H9 (cell line): ENCODE measurements at regions not wholly inside any gene's neighbourhood (a gene's known extent, or its start where the extent isn't known, plus 50 kb on each side); places are given as distances from the start of the nearest gene placed in this dataset.

Source experiments
- DNase-seq: peaks from one replicate; pipeline ENCODE4 v3.0.0-alpha.2; 2017
- H2AFZ ChIP-seq: one replicate; pipeline ENCODE4 v1.6.1; 2013; ENCODE audit warnings: mild to moderate bottlenecking, low read length, control low read depth, moderate library complexity
- H2AK5ac ChIP-seq: 2 replicates; pipeline ENCODE4 v1.6.1; 2013; ENCODE audit warnings: low read length, control low read depth, mixed read lengths; ENCODE audit not compliant: insufficient read length
- H2BK120ac ChIP-seq: one replicate; pipeline ENCODE4 v1.6.1; 2013; ENCODE audit warnings: low read depth, mild to moderate bottlenecking, low read length, control low read depth, inconsistent platforms; ENCODE audit not compliant: poor library complexity, severe bottlenecking
- H2BK12ac ChIP-seq: 2 replicates; pipeline ENCODE4 v1.6.1; 2013; ENCODE audit warnings: low read length, control low read depth, mixed read lengths, low read depth; ENCODE audit not compliant: insufficient read length
- H2BK15ac ChIP-seq: 2 replicates; pipeline ENCODE4 v1.6.1; 2013; ENCODE audit warnings: low read depth, low read length, control low read depth
- H2BK20ac ChIP-seq: one replicate; pipeline ENCODE4 v1.6.1; 2013; ENCODE audit warnings: low read depth, mild to moderate bottlenecking, low read length, control low read depth, inconsistent platforms; ENCODE audit not compliant: poor library complexity, severe bottlenecking
- H2BK5ac ChIP-seq: 2 replicates; pipeline ENCODE4 v1.6.1; 2013; ENCODE audit warnings: low read length, control low read depth, mixed read lengths; ENCODE audit not compliant: insufficient read length
- H3K14ac ChIP-seq: 2 replicates; pipeline ENCODE4 v1.6.1; 2013; ENCODE audit warnings: low read length, control low read depth; ENCODE audit not compliant: insufficient read depth
- H3K18ac ChIP-seq: 2 replicates; pipeline ENCODE4 v1.6.1; 2013; ENCODE audit warnings: low read depth, mild to moderate bottlenecking, mixed read lengths, low read length, control low read depth; ENCODE audit not compliant: insufficient read length
- H3K23ac ChIP-seq: 2 replicates; pipeline ENCODE4 v1.6.1; 2013; ENCODE audit warnings: low read length, control low read depth, mixed read lengths, low read depth; ENCODE audit not compliant: insufficient read length
- H3K23me2 ChIP-seq: 2 replicates; pipeline ENCODE4 v1.6.1; 2013; ENCODE audit warnings: low read depth, mild to moderate bottlenecking, mixed read lengths, low read length, control low read depth; ENCODE audit not compliant: insufficient read length, poor library complexity, severe bottlenecking
- H3K27ac ChIP-seq: 2 replicates; pipeline ENCODE4 v1.5.1; 2013; ENCODE audit warnings: low read length, control low read depth, mixed read lengths, low read depth; ENCODE audit not compliant: insufficient read length
- H3K27me3 ChIP-seq: 2 replicates; pipeline ENCODE4 v1.6.1; 2013; ENCODE audit warnings: low read length, control low read depth, inconsistent platforms; ENCODE audit not compliant: insufficient read depth
- H3K4ac ChIP-seq: 2 replicates; pipeline ENCODE4 v1.6.1; 2013; ENCODE audit warnings: low read depth, mild to moderate bottlenecking, control low read depth, inconsistent platforms, low read length, moderate library complexity
- H3K4me1 ChIP-seq: 2 replicates; pipeline ENCODE4 v1.6.1; 2013; ENCODE audit warnings: low read length, control low read depth, inconsistent platforms; ENCODE audit not compliant: insufficient read depth
- H3K4me2 ChIP-seq: 2 replicates; pipeline ENCODE4 v1.6.1; 2013; ENCODE audit warnings: low read length, control low read depth, mixed read lengths; ENCODE audit not compliant: insufficient read length, insufficient read depth
- H3K56ac ChIP-seq: 2 replicates; pipeline ENCODE4 v1.6.1; 2013; ENCODE audit warnings: low read depth, mild to moderate bottlenecking, mixed read lengths, low read length, control low read depth; ENCODE audit not compliant: insufficient read length
- H3K79me1 ChIP-seq: 2 replicates; pipeline ENCODE4 v1.6.1; 2013; ENCODE audit warnings: low read depth, mild to moderate bottlenecking, moderate library complexity, low read length, control low read depth, inconsistent platforms; ENCODE audit not compliant: insufficient read depth, poor library complexity, severe bottlenecking
- H3K79me2 ChIP-seq: 2 replicates; pipeline ENCODE4 v1.6.1; 2013; ENCODE audit warnings: low read length, control low read depth, inconsistent platforms; ENCODE audit not compliant: insufficient read depth
- H3K9ac ChIP-seq: 2 replicates; pipeline ENCODE4 v1.6.1; 2013; ENCODE audit warnings: low read length, control low read depth, mixed read lengths; ENCODE audit not compliant: insufficient read length; ENCODE audit errors: extremely low read depth
- H3K9me3 ChIP-seq: one replicate; pipeline ENCODE4 v1.6.1; 2013; ENCODE audit warnings: low read depth, low read length, inconsistent platforms; ENCODE audit not compliant: control insufficient read depth
- H3T11ph ChIP-seq: one replicate; pipeline ENCODE4 v1.6.1; 2013; ENCODE audit warnings: mild to moderate bottlenecking, low read length, control low read depth, inconsistent platforms
- H4K20me1 ChIP-seq: one replicate; pipeline ENCODE4 v1.6.1; 2013; ENCODE audit not compliant: control insufficient read depth, insufficient read length, insufficient read depth
- H4K5ac ChIP-seq: 2 replicates; pipeline ENCODE4 v1.6.1; 2013; ENCODE audit warnings: low read depth, mild to moderate bottlenecking, mixed read lengths, low read length, control low read depth; ENCODE audit not compliant: insufficient read length
- H4K8ac ChIP-seq: replicated peaks from 2 replicates; pipeline ENCODE4 v1.6.1; 2013; ENCODE audit warnings: low read length, control low read depth, mixed read lengths, low read depth; ENCODE audit not compliant: insufficient read length
- H4K91ac ChIP-seq: 2 replicates; pipeline ENCODE4 v1.6.1; 2013; ENCODE audit warnings: low read depth, mild to moderate bottlenecking, moderate library complexity, mixed read lengths, low read length, control low read depth; ENCODE audit not compliant: insufficient read length
- H3K27ac Mint-ChIP-seq, 3 experiments: 2 replicates in 2 of 3; 3 replicates in 1 of 3; pipeline ENCODE4 v1.8.0; 2020 to 2021; ENCODE audit warnings: mixed read lengths in 3 of 3, mild to moderate bottlenecking in 1 of 3, moderate library complexity in 1 of 3
- H3K27me3 Mint-ChIP-seq: 2 replicates; pipeline ENCODE4 v1.8.0; 2021; ENCODE audit warnings: low read depth, mild to moderate bottlenecking, moderate library complexity, mixed read lengths
- H3K36me3 Mint-ChIP-seq, 3 experiments: 2 replicates in 2 of 3; 3 replicates in 1 of 3; pipeline ENCODE4 v1.8.0; 2020 to 2021; ENCODE audit warnings: low read depth in 3 of 3, mixed read lengths in 3 of 3; ENCODE audit not compliant: insufficient read depth in 1 of 3
- H3K4me1 Mint-ChIP-seq, 2 experiments: 2 replicates each; pipeline ENCODE4 v1.8.0; 2020; ENCODE audit warnings: mixed read lengths in 2 of 2
- H3K4me3 Mint-ChIP-seq, 2 experiments: 2 replicates in 1 of 2; 3 replicates in 1 of 2; pipeline ENCODE4 v1.8.0; 2020 to 2021; ENCODE audit warnings: mild to moderate bottlenecking in 2 of 2, mixed read lengths in 2 of 2, moderate library complexity in 1 of 2
- H3K9me3 Mint-ChIP-seq, 2 experiments: 2 replicates in 1 of 2; 3 replicates in 1 of 2; pipeline ENCODE4 v1.8.0; 2020; ENCODE audit warnings: mild to moderate bottlenecking in 2 of 2, mixed read lengths in 2 of 2, moderate library complexity in 1 of 2
- TF ChIP-seq, protein P1 (sequence below): fragments of 200-600 bp; sonication (generic); conservative IDR thresholded peaks from 3 replicates; pipeline ENCODE4 v1.8.0; 2021; ENCODE audit warnings: antibody characterized with exemption, mild to moderate bottlenecking

DNA sequence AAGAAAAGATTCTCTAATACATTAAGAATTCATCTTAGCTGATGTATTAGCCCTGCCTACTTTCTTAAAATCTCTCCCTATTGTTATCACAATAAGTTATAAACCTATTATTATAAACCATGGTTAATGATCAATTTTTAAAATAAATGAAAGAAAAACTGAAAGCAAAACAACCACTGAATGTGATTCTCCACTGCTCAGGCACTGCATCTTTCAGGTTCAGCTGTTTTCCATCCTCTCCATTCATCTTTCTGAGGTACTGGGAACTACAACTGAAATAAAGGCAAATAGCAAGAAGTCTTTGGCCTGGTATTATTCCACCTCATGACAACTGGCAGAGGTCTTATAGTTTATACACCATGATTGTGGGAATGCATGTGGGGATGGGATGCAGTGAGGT lies 798.9 kb upstream of the AADAT start:
- H3K14ac ChIP-seq: no peak overlapping the region
- no peak overlapping the region for H4K91ac ChIP-seq
- H2AK5ac ChIP-seq: no peak overlapping the region
- no peaks in the 10 kb centered on the region for H3K9me3 ChIP-seq
- Mint-ChIP-seq H3K9me3 (peaks cover 15 to 19% of the 10 kb centered on the region in 2 experiments), H3K4me3 (no peak overlapping the region), H3K27ac (no peak overlapping the region; a peak in 1 of 7 replicates), H3K36me3 (peaks cover 12 to 16% (median 16%) of the 10 kb centered on the region in 3 experiments), H3K27me3 (no peaks in the 10 kb centered on the region), H3K4me1 (peaks cover 21 to 22% of the 10 kb centered on the region in 2 experiments)
- no peak overlapping the region for H3K18ac ChIP-seq
- H3K27me3 ChIP-seq: no peaks in the 10 kb centered on the region
- H4K20me1 ChIP-seq: no peaks in the 10 kb centered on the region
- H3K9ac ChIP-seq: no peak overlapping the region
- H3K4me1 ChIP-seq: no peaks in the 10 kb centered on the region
- H2BK15ac ChIP-seq: no peak overlapping the region
- DNase-seq: no peak
- H2BK12ac ChIP-seq: no peak overlapping the region
- no peak overlapping the region for H2BK20ac ChIP-seq
- no peak overlapping the region for H3T11ph ChIP-seq
- H3K79me2 ChIP-seq: no peaks in the 10 kb centered on the region
- H3K23me2 ChIP-seq: no peaks in the 10 kb centered on the region
- H3K4me2 ChIP-seq: no peak overlapping the region
- TF ChIP-seq, protein P1, sequence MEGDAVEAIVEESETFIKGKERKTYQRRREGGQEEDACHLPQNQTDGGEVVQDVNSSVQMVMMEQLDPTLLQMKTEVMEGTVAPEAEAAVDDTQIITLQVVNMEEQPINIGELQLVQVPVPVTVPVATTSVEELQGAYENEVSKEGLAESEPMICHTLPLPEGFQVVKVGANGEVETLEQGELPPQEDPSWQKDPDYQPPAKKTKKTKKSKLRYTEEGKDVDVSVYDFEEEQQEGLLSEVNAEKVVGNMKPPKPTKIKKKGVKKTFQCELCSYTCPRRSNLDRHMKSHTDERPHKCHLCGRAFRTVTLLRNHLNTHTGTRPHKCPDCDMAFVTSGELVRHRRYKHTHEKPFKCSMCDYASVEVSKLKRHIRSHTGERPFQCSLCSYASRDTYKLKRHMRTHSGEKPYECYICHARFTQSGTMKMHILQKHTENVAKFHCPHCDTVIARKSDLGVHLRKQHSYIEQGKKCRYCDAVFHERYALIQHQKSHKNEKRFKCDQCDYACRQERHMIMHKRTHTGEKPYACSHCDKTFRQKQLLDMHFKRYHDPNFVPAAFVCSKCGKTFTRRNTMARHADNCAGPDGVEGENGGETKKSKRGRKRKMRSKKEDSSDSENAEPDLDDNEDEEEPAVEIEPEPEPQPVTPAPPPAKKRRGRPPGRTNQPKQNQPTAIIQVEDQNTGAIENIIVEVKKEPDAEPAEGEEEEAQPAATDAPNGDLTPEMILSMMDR: no peak
- no peak overlapping the region for H3K27ac ChIP-seq
- H4K5ac ChIP-seq: no peak overlapping the region
- H2BK5ac ChIP-seq: no peak overlapping the region
- no peak overlapping the region for H3K23ac ChIP-seq
- no peak overlapping the region for H4K8ac ChIP-seq
- H3K4ac ChIP-seq: no peak overlapping the region
- H3K79me1 ChIP-seq: no peaks in the 10 kb centered on the region
- H2BK120ac ChIP-seq: no peak overlapping the region
- H2AFZ ChIP-seq: no peak overlapping the region
- no peak overlapping the region for H3K56ac ChIP-seq
